A673 (cell line): ENCODE measurements at regions not wholly inside any gene's neighbourhood (a gene's known extent, or its start where the extent isn't known, plus 50 kb on each side); places are given as distances from the start of the nearest gene placed in this dataset.

ENCODE experiments used
- CTCF ChIP-seq: fragments of 300-800, 200-600 bp; sonication (generic); conservative IDR thresholded peaks from 2 replicates; pipeline ENCODE4 v1.5.1; 2017; ENCODE audit warnings: low read depth, mild to moderate bottlenecking, antibody characterized with exemption, low read length, moderate library complexity, mixed read lengths
- EZH2 ChIP-seq: fragments of 200-600 bp; sonication (generic); IDR thresholded peaks from 2 replicates; pipeline ENCODE4 v1.6.1; 2017; ENCODE audit warnings: borderline replicate concordance, low read depth, mild to moderate bottlenecking, mixed read lengths, antibody characterized with exemption, low read length; ENCODE audit not compliant: poor library complexity, severe bottlenecking

- TF ChIP-seq CTCF (no peak), EZH2 (no peak)
Measured at GRCh38 chr13:92951273-92951890, 275.2 kb upstream of the GPC6 start.
